ENCODE measurements at regions not wholly inside any gene's neighbourhood (a gene's known extent, or its start where the extent isn't known, plus 50 kb on each side); places are given as distances from the start of the nearest gene placed in this dataset.

DNA sequence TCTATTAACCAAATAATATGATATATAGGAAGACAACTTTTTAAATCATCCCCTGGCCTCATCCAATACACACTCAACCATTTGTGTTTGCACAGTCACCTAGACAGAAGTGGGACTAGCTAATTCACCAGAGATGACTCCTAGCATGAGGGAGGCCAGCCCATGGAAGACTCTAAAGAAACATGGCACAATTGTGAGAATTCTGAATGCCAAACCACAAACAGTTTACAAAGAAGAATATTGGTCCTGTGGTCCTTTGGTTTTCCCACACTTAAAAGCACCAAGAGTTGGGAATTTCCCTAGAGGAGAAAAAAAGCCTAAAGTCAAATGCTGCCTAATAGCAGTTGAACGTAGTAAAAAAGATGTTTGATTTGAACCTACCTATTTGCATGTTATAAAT lies 609.9 kb downstream of the ACTL7B start:
- no peak for TF ChIP-seq CTCF (optimal IDR thresholded peaks at IDR 0.05 in 1 of 3, IDR thresholded peaks at IDR 0.05 in 1 of 3, conservative IDR thresholded peaks at IDR 0.05 in 1 of 3; ENCODE audit: extremely low read depth in 1 of 3, insufficient read depth in 2 of 3, low read length in 3 of 3)
- TF ChIP-seq EZH2 (IDR thresholded peaks at IDR 0.05; ENCODE audit: low read length): no peak

All from keratinocyte (primary cell).